GM12891 (cell line): ENCODE measurements at regions not wholly inside any gene's neighbourhood (a gene's known extent, or its start where the extent isn't known, plus 50 kb on each side); places are given as distances from the start of the nearest gene placed in this dataset.

Experiments used
- PAX5 ChIP-seq: IDR thresholded peaks from 2 replicates; pipeline ENCODE4 v1.6.1; 2011; ENCODE audit warnings: low read length, moderate library complexity, mild to moderate bottlenecking; ENCODE audit not compliant: insufficient read depth, severe bottlenecking
- POLR2A ChIP-seq: IDR thresholded peaks from 2 replicates; pipeline ENCODE4 v1.6.1; 2011; ENCODE audit warnings: low read depth, low read length, control low read depth
- POLR2AphosphoS5 ChIP-seq: IDR thresholded peaks from 2 replicates; pipeline ENCODE4 v1.6.1; 2011; ENCODE audit warnings: low read depth, low read length, control low read depth
- POU2F2 ChIP-seq: IDR thresholded peaks from 2 replicates; pipeline ENCODE4 v1.6.1; 2011; ENCODE audit warnings: low read depth, mild to moderate bottlenecking, control low read depth, low read length, moderate library complexity
- TAF1 ChIP-seq: IDR thresholded peaks from 2 replicates; pipeline ENCODE4 v1.6.1; 2011; ENCODE audit warnings: low read depth, low read length, control low read depth

- TF ChIP-seq POLR2AphosphoS5 (no peak), POLR2A (no peak), TAF1 (no peak), POU2F2 (no peak), PAX5 (no peak)
These were observed 289.9 kb downstream of the NDUFA10 start for GRCh38 chr2:239735131-239735828.
